ENCODE measurements at regions not wholly inside any gene's neighbourhood (a gene's known extent, or its start where the extent isn't known, plus 50 kb on each side); places are given as distances from the start of the nearest gene placed in this dataset.

- no peak for TF ChIP-seq ATF3 (IDR thresholded peaks at IDR 0.05)
- no peak for TF ChIP-seq FOXA1 (IDR thresholded peaks at IDR 0.05)
- no peak for TF ChIP-seq YY1 (IDR thresholded peaks at IDR 0.05)
- TF ChIP-seq NR2F2 (IDR thresholded peaks at IDR 0.05): no peak
- TF ChIP-seq, protein P1, sequence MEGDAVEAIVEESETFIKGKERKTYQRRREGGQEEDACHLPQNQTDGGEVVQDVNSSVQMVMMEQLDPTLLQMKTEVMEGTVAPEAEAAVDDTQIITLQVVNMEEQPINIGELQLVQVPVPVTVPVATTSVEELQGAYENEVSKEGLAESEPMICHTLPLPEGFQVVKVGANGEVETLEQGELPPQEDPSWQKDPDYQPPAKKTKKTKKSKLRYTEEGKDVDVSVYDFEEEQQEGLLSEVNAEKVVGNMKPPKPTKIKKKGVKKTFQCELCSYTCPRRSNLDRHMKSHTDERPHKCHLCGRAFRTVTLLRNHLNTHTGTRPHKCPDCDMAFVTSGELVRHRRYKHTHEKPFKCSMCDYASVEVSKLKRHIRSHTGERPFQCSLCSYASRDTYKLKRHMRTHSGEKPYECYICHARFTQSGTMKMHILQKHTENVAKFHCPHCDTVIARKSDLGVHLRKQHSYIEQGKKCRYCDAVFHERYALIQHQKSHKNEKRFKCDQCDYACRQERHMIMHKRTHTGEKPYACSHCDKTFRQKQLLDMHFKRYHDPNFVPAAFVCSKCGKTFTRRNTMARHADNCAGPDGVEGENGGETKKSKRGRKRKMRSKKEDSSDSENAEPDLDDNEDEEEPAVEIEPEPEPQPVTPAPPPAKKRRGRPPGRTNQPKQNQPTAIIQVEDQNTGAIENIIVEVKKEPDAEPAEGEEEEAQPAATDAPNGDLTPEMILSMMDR (IDR thresholded peaks at IDR 0.05; ENCODE audit: low read depth, low read length, missing input control): no peak
Measured at GRCh38 chr5:152177626-152178349, 227.3 kb downstream of the NMUR2 start (continued).

GRCh38 chr5:152171888-152172287, 233.2 kb downstream of the NMUR2 start:
- Histone ChIP-seq H3K9me3 (ENCODE audit: control insufficient read depth in 4 of 4, low read length in 3 of 4) (no peaks in the 10 kb centered on the region), H3K36me3 (ENCODE audit: control insufficient read depth in 4 of 4, insufficient read depth in 3 of 4, low read depth in 1 of 4, low read length in 3 of 4) (no peaks in the 10 kb centered on the region), H3K4me1 (ENCODE audit: control insufficient read depth in 4 of 4, insufficient read depth in 4 of 4, low read length in 3 of 4) (no peaks in the 10 kb centered on the region), H3K9ac (ENCODE audit: low read depth in 1 of 2, low read length in 2 of 2) (no peak overlapping the region), H3K27me3 (ENCODE audit: control insufficient read depth in 4 of 4, insufficient read depth in 4 of 4, low read length in 3 of 4) (peaks cover 0 to 8% (median 0%) of the 10 kb centered on the region in 4 donors), H3K27ac (ENCODE audit: low read depth in 1 of 2, low read length in 2 of 2) (no peak overlapping the region), H3K4me3 (ENCODE audit: low read depth in 1 of 3, low read length in 3 of 3) (no peak overlapping the region)
- WGBS: 84% methylated on average over 1 of the region's 1 CpG
- TF ChIP-seq, protein P2, sequence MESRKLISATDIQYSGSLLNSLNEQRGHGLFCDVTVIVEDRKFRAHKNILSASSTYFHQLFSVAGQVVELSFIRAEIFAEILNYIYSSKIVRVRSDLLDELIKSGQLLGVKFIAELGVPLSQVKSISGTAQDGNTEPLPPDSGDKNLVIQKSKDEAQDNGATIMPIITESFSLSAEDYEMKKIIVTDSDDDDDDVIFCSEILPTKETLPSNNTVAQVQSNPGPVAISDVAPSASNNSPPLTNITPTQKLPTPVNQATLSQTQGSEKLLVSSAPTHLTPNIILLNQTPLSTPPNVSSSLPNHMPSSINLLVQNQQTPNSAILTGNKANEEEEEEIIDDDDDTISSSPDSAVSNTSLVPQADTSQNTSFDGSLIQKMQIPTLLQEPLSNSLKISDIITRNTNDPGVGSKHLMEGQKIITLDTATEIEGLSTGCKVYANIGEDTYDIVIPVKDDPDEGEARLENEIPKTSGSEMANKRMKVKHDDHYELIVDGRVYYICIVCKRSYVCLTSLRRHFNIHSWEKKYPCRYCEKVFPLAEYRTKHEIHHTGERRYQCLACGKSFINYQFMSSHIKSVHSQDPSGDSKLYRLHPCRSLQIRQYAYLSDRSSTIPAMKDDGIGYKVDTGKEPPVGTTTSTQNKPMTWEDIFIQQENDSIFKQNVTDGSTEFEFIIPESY (IDR thresholded peaks at IDR 0.05): no peak
- TF ChIP-seq RXRA (IDR thresholded peaks at IDR 0.05): no peak
- no peak for TF ChIP-seq FOXA1 (IDR thresholded peaks at IDR 0.05)
- DNase-seq (ENCODE audit: low spot score): no peak

- Histone ChIP-seq H3K36me3 (ENCODE audit: control insufficient read depth in 4 of 4, insufficient read depth in 3 of 4, low read depth in 1 of 4, low read length in 3 of 4) (no peaks in the 10 kb centered on the region), H3K27ac (ENCODE audit: low read depth in 1 of 2, low read length in 2 of 2) (no peak overlapping the region), H3K27me3 (ENCODE audit: control insufficient read depth in 4 of 4, insufficient read depth in 4 of 4, low read length in 3 of 4) (peaks cover 0 to 5% (median 0%) of the 10 kb centered on the region in 4 donors), H3K9me3 (ENCODE audit: control insufficient read depth in 4 of 4, low read length in 3 of 4) (no peaks in the 10 kb centered on the region), H3K9ac (ENCODE audit: low read depth in 1 of 2, low read length in 2 of 2) (no peak overlapping the region), H3K4me3 (ENCODE audit: low read depth in 1 of 3, low read length in 3 of 3) (no peak overlapping the region), H3K4me1 (ENCODE audit: control insufficient read depth in 4 of 4, insufficient read depth in 4 of 4, low read length in 3 of 4) (no peaks in the 10 kb centered on the region)
- 53% methylated on average over 4 of the region's 4 CpGs for WGBS
- DNase-seq (ENCODE audit: low spot score): no peak
- no peak for TF ChIP-seq SP1 (IDR thresholded peaks at IDR 0.05)
Measured at GRCh38 chr5:152170350-152170749, 234.7 kb downstream of the NMUR2 start.

- no peak for DNase-seq (ENCODE audit: low spot score)
- no peaks in the 10 kb centered on the region for H3K36me3 ChIP-seq (ENCODE audit: control insufficient read depth in 4 of 4, insufficient read depth in 3 of 4, low read depth in 1 of 4, low read length in 3 of 4)
- H3K4me3 ChIP-seq (ENCODE audit: low read depth in 1 of 3, low read length in 3 of 3): no peak overlapping the region
- no peaks in the 10 kb centered on the region for H3K27me3 ChIP-seq (ENCODE audit: control insufficient read depth in 4 of 4, insufficient read depth in 4 of 4, low read length in 3 of 4)
- no peaks in the 10 kb centered on the region for H3K4me1 ChIP-seq (ENCODE audit: control insufficient read depth in 4 of 4, insufficient read depth in 4 of 4, low read length in 3 of 4)
- H3K27ac ChIP-seq (ENCODE audit: low read depth in 1 of 2, low read length in 2 of 2): no peak overlapping the region
- H3K9me3 ChIP-seq (ENCODE audit: control insufficient read depth in 4 of 4, low read length in 3 of 4): no peaks in the 10 kb centered on the region
- WGBS: 73% methylated on average over 2 of the region's 2 CpGs
- no peak overlapping the region for H3K9ac ChIP-seq (ENCODE audit: low read depth in 1 of 2, low read length in 2 of 2)
- TF ChIP-seq RXRA (IDR thresholded peaks at IDR 0.05) (no peak), HNF4G (IDR thresholded peaks at IDR 0.05) (no peak), NR2F2 (IDR thresholded peaks at IDR 0.05) (no peak), YY1 (IDR thresholded peaks at IDR 0.05) (no peak), TAF1 (conservative IDR thresholded peaks at IDR 0.05) (no peak), RAD21 (IDR thresholded peaks at IDR 0.05) (no peak), HNF4A (conservative IDR thresholded peaks at IDR 0.05) (no peak), FOXA1 (IDR thresholded peaks at IDR 0.05) (no peak), SP1 (IDR thresholded peaks at IDR 0.05) (no peak), ATF3 (IDR thresholded peaks at IDR 0.05) (no peak), GABPA (IDR thresholded peaks at IDR 0.05 in 1 of 2, conservative IDR thresholded peaks at IDR 0.05 in 1 of 2) (no peak)
- TF ChIP-seq, protein P3, sequence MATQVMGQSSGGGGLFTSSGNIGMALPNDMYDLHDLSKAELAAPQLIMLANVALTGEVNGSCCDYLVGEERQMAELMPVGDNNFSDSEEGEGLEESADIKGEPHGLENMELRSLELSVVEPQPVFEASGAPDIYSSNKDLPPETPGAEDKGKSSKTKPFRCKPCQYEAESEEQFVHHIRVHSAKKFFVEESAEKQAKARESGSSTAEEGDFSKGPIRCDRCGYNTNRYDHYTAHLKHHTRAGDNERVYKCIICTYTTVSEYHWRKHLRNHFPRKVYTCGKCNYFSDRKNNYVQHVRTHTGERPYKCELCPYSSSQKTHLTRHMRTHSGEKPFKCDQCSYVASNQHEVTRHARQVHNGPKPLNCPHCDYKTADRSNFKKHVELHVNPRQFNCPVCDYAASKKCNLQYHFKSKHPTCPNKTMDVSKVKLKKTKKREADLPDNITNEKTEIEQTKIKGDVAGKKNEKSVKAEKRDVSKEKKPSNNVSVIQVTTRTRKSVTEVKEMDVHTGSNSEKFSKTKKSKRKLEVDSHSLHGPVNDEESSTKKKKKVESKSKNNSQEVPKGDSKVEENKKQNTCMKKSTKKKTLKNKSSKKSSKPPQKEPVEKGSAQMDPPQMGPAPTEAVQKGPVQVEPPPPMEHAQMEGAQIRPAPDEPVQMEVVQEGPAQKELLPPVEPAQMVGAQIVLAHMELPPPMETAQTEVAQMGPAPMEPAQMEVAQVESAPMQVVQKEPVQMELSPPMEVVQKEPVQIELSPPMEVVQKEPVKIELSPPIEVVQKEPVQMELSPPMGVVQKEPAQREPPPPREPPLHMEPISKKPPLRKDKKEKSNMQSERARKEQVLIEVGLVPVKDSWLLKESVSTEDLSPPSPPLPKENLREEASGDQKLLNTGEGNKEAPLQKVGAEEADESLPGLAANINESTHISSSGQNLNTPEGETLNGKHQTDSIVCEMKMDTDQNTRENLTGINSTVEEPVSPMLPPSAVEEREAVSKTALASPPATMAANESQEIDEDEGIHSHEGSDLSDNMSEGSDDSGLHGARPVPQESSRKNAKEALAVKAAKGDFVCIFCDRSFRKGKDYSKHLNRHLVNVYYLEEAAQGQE (IDR thresholded peaks at IDR 0.05): no peak
- TF ChIP-seq, protein P2 (IDR thresholded peaks at IDR 0.05): no peak
Measured at GRCh38 chr5:152164860-152165259, 240.2 kb upstream of the GLRA1 start.

Data from liver (tissue), 8 donors.